ENCODE measurements at regions not wholly inside any gene's neighbourhood (a gene's known extent, or its start where the extent isn't known, plus 50 kb on each side); places are given as distances from the start of the nearest gene placed in this dataset.

DNA sequence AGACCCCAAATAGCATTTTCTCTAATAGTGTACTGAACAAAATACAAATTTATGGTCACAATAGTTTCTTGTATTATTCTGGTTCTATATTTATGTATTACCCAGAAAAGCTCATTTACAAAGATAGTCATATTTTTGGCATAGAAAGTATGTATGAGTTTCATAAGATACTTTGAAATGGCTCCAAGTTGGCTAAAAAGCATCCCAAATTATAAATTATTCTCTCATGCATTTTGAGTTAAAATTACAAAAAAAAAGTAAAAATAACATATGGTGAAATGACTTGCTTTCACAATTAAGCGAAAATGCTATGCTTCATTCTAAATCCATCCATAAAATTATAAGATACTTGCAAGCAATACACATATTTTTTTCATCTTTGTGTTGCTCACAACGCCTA is 530.7 kb downstream of the ZNF804A start:
- Histone ChIP-seq H3K27me3 (no peaks in the 10 kb centered on the region), H3K9me3 (no peaks in the 10 kb centered on the region), H3K36me3 (no peaks in the 10 kb centered on the region), H3K4me1 (no peaks in the 10 kb centered on the region), H3K27ac (no peak overlapping the region), H3K4me3 (no peak overlapping the region)
- no peak for TF ChIP-seq POLR2A (IDR thresholded peaks at IDR 0.05)
- TF ChIP-seq, protein P1, sequence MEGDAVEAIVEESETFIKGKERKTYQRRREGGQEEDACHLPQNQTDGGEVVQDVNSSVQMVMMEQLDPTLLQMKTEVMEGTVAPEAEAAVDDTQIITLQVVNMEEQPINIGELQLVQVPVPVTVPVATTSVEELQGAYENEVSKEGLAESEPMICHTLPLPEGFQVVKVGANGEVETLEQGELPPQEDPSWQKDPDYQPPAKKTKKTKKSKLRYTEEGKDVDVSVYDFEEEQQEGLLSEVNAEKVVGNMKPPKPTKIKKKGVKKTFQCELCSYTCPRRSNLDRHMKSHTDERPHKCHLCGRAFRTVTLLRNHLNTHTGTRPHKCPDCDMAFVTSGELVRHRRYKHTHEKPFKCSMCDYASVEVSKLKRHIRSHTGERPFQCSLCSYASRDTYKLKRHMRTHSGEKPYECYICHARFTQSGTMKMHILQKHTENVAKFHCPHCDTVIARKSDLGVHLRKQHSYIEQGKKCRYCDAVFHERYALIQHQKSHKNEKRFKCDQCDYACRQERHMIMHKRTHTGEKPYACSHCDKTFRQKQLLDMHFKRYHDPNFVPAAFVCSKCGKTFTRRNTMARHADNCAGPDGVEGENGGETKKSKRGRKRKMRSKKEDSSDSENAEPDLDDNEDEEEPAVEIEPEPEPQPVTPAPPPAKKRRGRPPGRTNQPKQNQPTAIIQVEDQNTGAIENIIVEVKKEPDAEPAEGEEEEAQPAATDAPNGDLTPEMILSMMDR (IDR thresholded peaks at IDR 0.05) = no peak
- intact Hi-C loops (cut with DNase I; ENCODE audit: low total_unique reads) = no loop called here
- no peak for DNase-seq

DNA sequence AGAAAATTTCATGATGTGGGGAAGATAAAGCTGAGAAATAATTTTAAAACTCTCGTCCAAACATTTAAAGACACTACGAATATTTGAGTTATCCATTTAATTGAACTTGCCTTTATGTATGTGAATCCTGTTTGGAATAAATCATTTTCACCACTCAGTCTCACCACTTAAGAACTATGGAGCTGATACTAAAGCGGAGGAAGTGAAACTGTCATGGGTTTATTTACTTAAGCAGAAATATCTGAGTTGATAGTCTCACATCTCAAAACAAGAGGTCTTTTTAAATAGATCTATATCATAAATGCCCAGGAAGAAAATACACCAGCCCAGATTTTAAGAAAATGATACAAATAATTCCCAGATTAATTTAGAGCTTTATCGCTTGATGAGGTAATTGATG is 532.4 kb downstream of the ZNF804A start:
- H3K4me1 ChIP-seq = no peaks in the 10 kb centered on the region
- H3K27ac ChIP-seq = no peak overlapping the region
- no peaks in the 10 kb centered on the region for H3K27me3 ChIP-seq
- H3K36me3 ChIP-seq = no peaks in the 10 kb centered on the region
- no peak for DNase-seq
- intact Hi-C loops (cut with DNase I; ENCODE audit: low total_unique reads) = no loop called here
- TF ChIP-seq, protein P1 (IDR thresholded peaks at IDR 0.05) = no peak
- no peak for TF ChIP-seq POLR2A (IDR thresholded peaks at IDR 0.05)
- no peaks in the 10 kb centered on the region for H3K9me3 ChIP-seq
- no peak overlapping the region for H3K4me3 ChIP-seq

DNA sequence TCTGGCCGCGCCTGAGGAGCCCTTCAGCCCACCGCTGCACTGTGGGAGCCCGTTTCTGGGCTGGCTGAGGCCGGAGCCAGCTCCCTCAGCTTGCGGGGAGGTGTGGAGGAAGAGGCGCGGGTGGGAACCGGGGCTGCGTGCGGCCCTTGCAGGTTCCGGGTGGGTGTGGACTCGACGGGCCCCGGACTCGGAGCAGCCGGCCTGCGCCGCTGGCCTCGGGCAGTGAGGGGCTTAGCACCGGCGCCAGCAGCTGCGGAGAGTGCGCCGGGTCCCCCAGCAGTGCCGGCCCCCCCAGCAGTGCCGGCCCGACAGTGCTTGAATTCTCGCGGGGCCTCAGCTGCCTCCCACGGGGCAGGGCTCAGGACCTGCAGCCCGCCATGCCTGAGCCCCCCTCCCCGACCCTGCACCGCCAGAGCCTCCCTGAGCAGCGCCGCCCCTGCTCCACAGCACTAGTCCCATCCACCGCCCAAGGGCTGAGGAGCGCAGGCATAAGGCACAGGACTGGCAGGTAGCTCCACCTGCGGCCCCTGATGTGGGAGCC is 534.2 kb downstream of the ZNF804A start:
- no peak for DNase-seq
- H3K4me3 ChIP-seq = no peak overlapping the region
- H3K36me3 ChIP-seq = no peaks in the 10 kb centered on the region
- TF ChIP-seq, protein P1 (IDR thresholded peaks at IDR 0.05) = no peak
- TF ChIP-seq POLR2A (IDR thresholded peaks at IDR 0.05) = no peak
- no peak overlapping the region for H3K27ac ChIP-seq
- H3K27me3 ChIP-seq = no peaks in the 10 kb centered on the region
- no peaks in the 10 kb centered on the region for H3K9me3 ChIP-seq
- H3K4me1 ChIP-seq = no peaks in the 10 kb centered on the region
- intact Hi-C loops (cut with DNase I; ENCODE audit: low total_unique reads) = no loop called here

DNA sequence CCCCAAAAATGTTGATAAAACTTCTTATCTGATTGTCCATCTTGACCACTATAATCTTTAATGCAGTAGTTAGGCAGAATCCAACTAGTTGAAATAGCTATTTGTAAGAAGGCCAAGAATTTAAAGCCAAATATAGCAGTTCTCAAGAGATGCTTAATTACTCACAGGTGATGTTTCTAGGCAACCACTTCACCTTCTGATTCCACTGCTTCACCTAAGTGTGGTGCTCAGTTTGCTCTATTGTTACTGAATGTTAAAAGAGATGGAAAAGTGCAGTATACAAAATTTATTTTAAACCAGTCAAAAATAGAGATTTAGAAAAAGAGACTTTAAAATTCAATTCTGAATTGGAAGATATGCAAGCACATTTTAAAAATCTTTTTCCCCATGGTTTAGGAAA is 539.4 kb downstream of the ZNF804A start:
- no peak overlapping the region for H3K4me3 ChIP-seq
- H3K27me3 ChIP-seq = no peaks in the 10 kb centered on the region
- no peak for DNase-seq
- TF ChIP-seq, protein P1 (IDR thresholded peaks at IDR 0.05) = no peak
- no peak for TF ChIP-seq POLR2A (IDR thresholded peaks at IDR 0.05)
- H3K36me3 ChIP-seq = no peaks in the 10 kb centered on the region
- no peaks in the 10 kb centered on the region for H3K4me1 ChIP-seq
- intact Hi-C loops (cut with DNase I; ENCODE audit: low total_unique reads) = no loop called here
- no peak overlapping the region for H3K27ac ChIP-seq
- H3K9me3 ChIP-seq = no peaks in the 10 kb centered on the region

DNA sequence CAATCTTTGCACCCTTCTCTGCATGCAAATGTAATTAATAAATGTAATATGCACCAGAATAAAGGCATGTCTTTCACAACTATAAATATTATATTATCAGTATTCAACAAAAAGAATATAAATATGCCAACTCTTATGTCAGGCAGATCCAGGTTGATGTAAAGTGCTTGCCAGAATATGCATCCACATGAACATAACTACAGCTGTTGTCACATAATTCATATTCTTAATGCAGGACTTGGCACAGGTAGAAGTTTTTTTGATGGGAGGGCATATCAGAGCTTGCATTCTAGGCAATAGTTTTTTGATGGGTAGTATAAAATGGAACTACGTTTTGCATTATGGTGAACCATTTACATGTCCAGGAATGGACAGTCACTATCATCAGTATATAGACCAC is 544.3 kb downstream of the ZNF804A start:
- DNase-seq = no peak
- H3K36me3 ChIP-seq = no peaks in the 10 kb centered on the region
- H3K27ac ChIP-seq = no peak overlapping the region
- intact Hi-C loops (cut with DNase I; ENCODE audit: low total_unique reads) = no loop called here
- no peaks in the 10 kb centered on the region for H3K9me3 ChIP-seq
- no peaks in the 10 kb centered on the region for H3K4me1 ChIP-seq
- no peaks in the 10 kb centered on the region for H3K27me3 ChIP-seq
- H3K4me3 ChIP-seq = no peak overlapping the region
- no peak for TF ChIP-seq POLR2A (IDR thresholded peaks at IDR 0.05)
- TF ChIP-seq, protein P1 (IDR thresholded peaks at IDR 0.05) = no peak

Measured in uterus (tissue), 3 donors.